MCF 10A (cell line): ENCODE measurements at regions not wholly inside any gene's neighbourhood (a gene's known extent, or its start where the extent isn't known, plus 50 kb on each side); places are given as distances from the start of the nearest gene placed in this dataset.

ENCODE experiments used
- BruUV-seq: library from RNA; stranded (reverse); fragments of 400-500 nt; replicated peaks from 2 replicates; lab custom pipeline; 2021; lab: Mats Ljungman, UMichigan
- CTCF ChIA-PET: fragments of 300-600 bp; sonication (Branson Sonifier 250); formaldehyde crosslinking; extraction: SDS; loops from one replicate; lab custom pipeline; 2021; ENCODE audit warnings: antibody characterized with exemption, inconsistent platforms; lab: Yijun Ruan, JAX
- POLR2A ChIA-PET: fragments of 300-600, 350-650 bp; sonication (Branson Sonifier 250); formaldehyde crosslinking; extraction: SDS; loops from one replicate; lab custom pipeline; 2020; ENCODE audit warnings: antibody characterized with exemption, inconsistent platforms; lab: Yijun Ruan, JAX
- DNase-seq: peaks from one replicate; pipeline ENCODE4 v3.0.0-alpha.2; 2018; ENCODE audit not compliant: unreplicated experiment
- H3K27ac Mint-ChIP-seq: one replicate; pipeline ENCODE4 v1.8.0; 2022; ENCODE audit warnings: mild to moderate bottlenecking, low read depth, mixed read lengths; ENCODE audit not compliant: unreplicated experiment
- H3K27me3 Mint-ChIP-seq: one replicate; pipeline ENCODE4 v1.8.0; 2022; ENCODE audit warnings: mixed read lengths; ENCODE audit not compliant: insufficient read depth, unreplicated experiment
- H3K36me3 Mint-ChIP-seq: one replicate; pipeline ENCODE4 v1.8.0; 2022; ENCODE audit warnings: mild to moderate bottlenecking, moderate library complexity, mixed read lengths; ENCODE audit not compliant: insufficient read depth, unreplicated experiment
- H3K4me1 Mint-ChIP-seq: one replicate; pipeline ENCODE4 v1.8.0; 2022; ENCODE audit warnings: mixed read lengths; ENCODE audit not compliant: insufficient read depth, unreplicated experiment
- H3K4me3 Mint-ChIP-seq: one replicate; pipeline ENCODE4 v1.8.0; 2022; ENCODE audit warnings: mild to moderate bottlenecking, moderate library complexity, mixed read lengths; ENCODE audit not compliant: unreplicated experiment
- H3K9me3 Mint-ChIP-seq: one replicate; pipeline ENCODE4 v1.8.0; 2022; ENCODE audit warnings: mixed read lengths; ENCODE audit not compliant: unreplicated experiment
- intact Hi-C: fragments of 100-400 bp; cut with micrococcal nuclease; formaldehyde crosslinking; loops from 2 replicates; pipeline ENCODE4 v1.14.1; 2022
- TF ChIP-seq, protein P1 (sequence below): fragments of 200-600 bp; IDR thresholded peaks from one replicate; pipeline ENCODE4 v1.8.0; 2022; ENCODE audit warnings: antibody characterized with exemption, mild to moderate bottlenecking; ENCODE audit not compliant: unreplicated experiment

DNA sequence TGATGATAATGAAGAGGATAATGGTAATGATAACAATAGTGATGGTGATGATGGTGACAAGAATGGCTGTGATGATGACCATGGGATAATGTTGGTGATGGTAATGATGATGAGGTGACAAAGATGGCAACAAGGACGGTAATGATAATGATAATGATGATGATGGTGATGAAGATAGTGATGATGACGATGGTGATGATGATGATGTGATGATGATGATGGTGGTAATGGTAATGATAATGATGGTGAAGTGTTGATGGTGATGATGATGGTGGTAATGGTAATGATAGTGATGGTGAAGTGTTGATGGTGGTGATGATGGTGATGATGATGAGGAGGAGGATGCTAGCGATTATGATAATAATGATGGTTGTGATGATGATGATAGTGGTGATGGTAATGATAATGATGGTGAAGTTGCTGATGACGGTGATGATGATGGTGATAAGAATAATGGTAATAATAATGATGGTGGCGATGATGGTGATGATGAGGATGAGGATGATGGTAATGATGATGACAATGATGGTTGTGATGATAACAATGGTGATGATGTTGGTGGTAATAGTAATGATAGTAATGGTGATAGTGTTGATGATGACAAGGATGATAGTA is 54.7 kb upstream of the OPCML start:
- no peaks in the 10 kb centered on the region for H3K36me3 Mint-ChIP-seq
- peaks cover 11% of the 10 kb centered on the region for H3K9me3 Mint-ChIP-seq
- no peaks in the 10 kb centered on the region for H3K27me3 Mint-ChIP-seq
- no peak overlapping the region for H3K27ac Mint-ChIP-seq
- CTCF ChIA-PET, result no interaction called here
- no peak overlapping the region for H3K4me3 Mint-ChIP-seq
- no peak for DNase-seq
- POLR2A ChIA-PET, result no interaction called here
- TF ChIP-seq, protein P1, sequence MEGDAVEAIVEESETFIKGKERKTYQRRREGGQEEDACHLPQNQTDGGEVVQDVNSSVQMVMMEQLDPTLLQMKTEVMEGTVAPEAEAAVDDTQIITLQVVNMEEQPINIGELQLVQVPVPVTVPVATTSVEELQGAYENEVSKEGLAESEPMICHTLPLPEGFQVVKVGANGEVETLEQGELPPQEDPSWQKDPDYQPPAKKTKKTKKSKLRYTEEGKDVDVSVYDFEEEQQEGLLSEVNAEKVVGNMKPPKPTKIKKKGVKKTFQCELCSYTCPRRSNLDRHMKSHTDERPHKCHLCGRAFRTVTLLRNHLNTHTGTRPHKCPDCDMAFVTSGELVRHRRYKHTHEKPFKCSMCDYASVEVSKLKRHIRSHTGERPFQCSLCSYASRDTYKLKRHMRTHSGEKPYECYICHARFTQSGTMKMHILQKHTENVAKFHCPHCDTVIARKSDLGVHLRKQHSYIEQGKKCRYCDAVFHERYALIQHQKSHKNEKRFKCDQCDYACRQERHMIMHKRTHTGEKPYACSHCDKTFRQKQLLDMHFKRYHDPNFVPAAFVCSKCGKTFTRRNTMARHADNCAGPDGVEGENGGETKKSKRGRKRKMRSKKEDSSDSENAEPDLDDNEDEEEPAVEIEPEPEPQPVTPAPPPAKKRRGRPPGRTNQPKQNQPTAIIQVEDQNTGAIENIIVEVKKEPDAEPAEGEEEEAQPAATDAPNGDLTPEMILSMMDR, result no peak
- intact Hi-C loops, result no loop called here
- BruUV-seq, result no TSS peak
- no peaks in the 10 kb centered on the region for H3K4me1 Mint-ChIP-seq

DNA sequence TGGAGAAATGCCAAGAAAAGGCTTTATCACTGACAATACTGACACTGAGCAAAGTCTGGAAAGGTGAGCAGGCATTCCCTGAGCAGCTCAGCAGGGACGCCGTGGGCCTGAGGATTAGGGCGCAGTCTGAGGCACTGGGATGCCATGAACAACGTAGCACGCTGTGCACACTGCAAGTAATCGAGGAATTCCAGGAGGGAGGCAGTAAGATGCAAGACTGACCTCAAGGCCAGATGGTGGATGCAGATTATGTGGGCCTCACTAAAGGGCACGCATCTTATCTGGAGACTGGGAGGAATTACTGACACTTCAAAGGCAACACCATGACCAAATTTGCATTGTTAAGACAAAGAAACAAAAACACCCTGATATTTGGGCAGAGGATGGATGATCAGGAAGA is 50.4 kb upstream of the OPCML start:
- H3K4me1 Mint-ChIP-seq, result no peaks in the 10 kb centered on the region
- ChIA-PET CTCF (no interaction called here), POLR2A (no interaction called here)
- intact Hi-C loops, result no loop called here
- DNase-seq, result no peak
- no peaks in the 10 kb centered on the region for H3K36me3 Mint-ChIP-seq
- no peaks in the 10 kb centered on the region for H3K27me3 Mint-ChIP-seq
- H3K4me3 Mint-ChIP-seq, result no peak overlapping the region
- no peak overlapping the region for H3K27ac Mint-ChIP-seq
- TF ChIP-seq, protein P1, result no peak
- peaks cover 16% of the 10 kb centered on the region for H3K9me3 Mint-ChIP-seq
- no TSS peak for BruUV-seq

DNA sequence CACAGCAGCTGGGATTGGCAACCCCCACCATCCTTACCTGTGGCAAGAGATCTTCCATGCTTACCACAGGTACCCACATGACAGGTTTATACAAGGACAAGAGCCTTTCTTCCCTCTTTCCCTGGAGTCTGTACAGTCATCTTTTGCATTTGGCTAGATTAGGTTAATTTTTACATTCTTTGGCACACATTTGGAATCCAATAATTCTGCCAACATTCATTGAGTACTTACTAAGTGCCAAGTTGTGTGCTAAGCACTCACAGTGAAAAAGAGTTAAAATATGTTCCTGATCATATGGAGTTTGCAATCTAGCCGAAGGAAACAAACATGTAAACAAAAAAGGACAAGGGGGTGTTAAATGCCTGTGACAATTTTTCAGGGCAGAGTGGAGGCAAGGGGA is 50.0 kb upstream of the OPCML start:
- BruUV-seq, result no TSS peak

More for the DNA sequence above, 50.0 kb upstream of the OPCML start:
- H3K36me3 Mint-ChIP-seq, result no peaks in the 10 kb centered on the region
- H3K9me3 Mint-ChIP-seq, result peaks cover 16% of the 10 kb centered on the region
- H3K4me1 Mint-ChIP-seq, result no peaks in the 10 kb centered on the region
- no peak for DNase-seq
- TF ChIP-seq, protein P1, result no peak
- H3K4me3 Mint-ChIP-seq, result no peak overlapping the region
- no peak overlapping the region for H3K27ac Mint-ChIP-seq
- H3K27me3 Mint-ChIP-seq, result no peaks in the 10 kb centered on the region
- POLR2A ChIA-PET, result no interaction called here
- intact Hi-C loops, result no loop called here
- CTCF ChIA-PET, result no interaction called here
